ENCODE measurements at regions not wholly inside any gene's neighbourhood (a gene's known extent, or its start where the extent isn't known, plus 50 kb on each side); places are given as distances from the start of the nearest gene placed in this dataset.
A peak's percentile ranks its signal among the peaks of the same experiment; 100 is the strongest.

- POLR2A ChIA-PET, result no interaction called here
These were observed 440.5 kb upstream of the SGCD start for GRCh38 chr5:155886311-155887031.

More at GRCh38 chr5:155886311-155887031, 440.5 kb upstream of the SGCD start:
- Mint-ChIP-seq H3K27ac (no peak overlapping the region), H3K4me3 (no peak overlapping the region), H3K9me3 (no peaks in the 10 kb centered on the region), H3K27me3 (ENCODE audit: low read depth) (no peaks in the 10 kb centered on the region), H3K36me3 (no peaks in the 10 kb centered on the region), H3K4me1 (no peaks in the 10 kb centered on the region)
- TF ChIP-seq GTF2I (CRISPR knock-in tag; conservative IDR thresholded peaks at IDR 0.05) (no peak), FOXP1 (CRISPR knock-in tag; IDR thresholded peaks at IDR 0.05; ENCODE audit: borderline replicate concordance) (no peak), JUN (CRISPR knock-in tag; IDR thresholded peaks at IDR 0.05) (no peak), IRF2 (CRISPR knock-in tag; IDR thresholded peaks at IDR 0.05; ENCODE audit: borderline replicate concordance, low read depth) (no peak), ZNF281 (CRISPR knock-in tag; IDR thresholded peaks at IDR 0.05) (no peak), ZMAT4 (CRISPR knock-in tag; IDR thresholded peaks at IDR 0.05) (no peak), ZSCAN18 (CRISPR knock-in tag; IDR thresholded peaks at IDR 0.05) (no peak), NR2C2 (CRISPR knock-in tag; IDR thresholded peaks at IDR 0.05) (no peak), IRF1 (CRISPR knock-in tag; IDR thresholded peaks at IDR 0.05) (no peak), PREB (CRISPR knock-in tag; IDR thresholded peaks at IDR 0.05; ENCODE audit: borderline replicate concordance) (no peak), USF1 (CRISPR knock-in tag; IDR thresholded peaks at IDR 0.05) (no peak), ARID4B (CRISPR knock-in tag; IDR thresholded peaks at IDR 0.05; ENCODE audit: borderline replicate concordance) (no peak), SMAD3 (CRISPR knock-in tag; IDR thresholded peaks at IDR 0.05; ENCODE audit: borderline replicate concordance) (no peak), E2F1 (CRISPR knock-in tag; IDR thresholded peaks at IDR 0.05) (no peak), GRHL2 (CRISPR knock-in tag; IDR thresholded peaks at IDR 0.05; ENCODE audit: insufficient replicate concordance, severe bottlenecking) (no peak), ATF1 (CRISPR knock-in tag; IDR thresholded peaks at IDR 0.05) (no peak), PRDM15 (CRISPR knock-in tag; IDR thresholded peaks at IDR 0.05) (no peak)
- ATAC-seq, result peak; percentile 57; the same call in 1 of the 2 replicates
- DNase-seq (ENCODE audit: low spot score), result no peak
- CTCF ChIA-PET, result no interaction called here
